Keratinocyte (primary cell): ENCODE measurements at regions not wholly inside any gene's neighbourhood (a gene's known extent, or its start where the extent isn't known, plus 50 kb on each side); places are given as distances from the start of the nearest gene placed in this dataset.

ENCODE experiments used
- DNase-seq: peaks from one replicate; pipeline ENCODE4 v3.0.0-alpha.2; 2011; ENCODE audit warnings: low read depth, missing footprints, low spot score
- FAIRE-seq: peaks from 2 replicates; lab custom pipeline; 2011; peaks lifted over from hg19 to GRCh38; lab: Jason Lieb, UNC
- H2AFZ ChIP-seq: 2 replicates; pipeline ENCODE4 v1.6.0; 2012; ENCODE audit warnings: low read length, control low read depth, inconsistent platforms; ENCODE audit not compliant: control insufficient read depth
- H3K27ac ChIP-seq: 2 replicates; pipeline ENCODE4 v1.5.1; 2011; ENCODE audit warnings: low read length; ENCODE audit not compliant: control insufficient read depth, insufficient read depth
- H3K27me3 ChIP-seq: 3 replicates; pipeline ENCODE4 v1.6.0; 2011; ENCODE audit warnings: low read length; ENCODE audit not compliant: control insufficient read depth, insufficient read depth; ENCODE audit errors: extremely low read depth
- H3K36me3 ChIP-seq, 2 experiments: 2 replicates in 1 of 2; 3 replicates in 1 of 2; pipeline ENCODE4 v1.5.1; 2011; ENCODE audit warnings: low read length in 2 of 2, mild to moderate bottlenecking in 1 of 2; ENCODE audit not compliant: control insufficient read depth in 2 of 2, insufficient read depth in 2 of 2; ENCODE audit errors: extremely low read depth in 1 of 2
- H3K4me1 ChIP-seq: 3 replicates; pipeline ENCODE4 v1.5.1; 2011; ENCODE audit warnings: low read length; ENCODE audit not compliant: control insufficient read depth, insufficient read depth; ENCODE audit errors: extremely low read depth
- H3K4me2 ChIP-seq: 3 replicates; pipeline ENCODE4 v1.6.0; 2011; ENCODE audit warnings: low read depth, low read length; ENCODE audit not compliant: control insufficient read depth, insufficient read depth; ENCODE audit errors: extremely low read depth
- H3K4me3 ChIP-seq, 3 experiments: fragments of 200-600 bp in 1 of 3; sonication (generic) in 1 of 3; 2 replicates in 2 of 3; 3 replicates in 1 of 3; pipeline ENCODE4 v1.5.1; 2011 to 2016; ENCODE audit warnings: low read length in 3 of 3, mild to moderate bottlenecking in 3 of 3, control low read depth in 2 of 3, inconsistent platforms in 1 of 3, low read depth in 1 of 3, mixed read lengths in 1 of 3, mixed run types in 1 of 3, moderate library complexity in 1 of 3; ENCODE audit not compliant: control insufficient read depth in 2 of 3, insufficient read depth in 2 of 3; ENCODE audit errors: extremely low read depth in 1 of 3
- H3K79me2 ChIP-seq: 2 replicates; pipeline ENCODE4 v1.6.0; 2012; ENCODE audit warnings: low read length; ENCODE audit not compliant: control insufficient read depth, insufficient read depth
- H3K9ac ChIP-seq: 3 replicates; pipeline ENCODE4 v1.6.0; 2011; ENCODE audit warnings: low read length; ENCODE audit not compliant: control insufficient read depth, insufficient read depth; ENCODE audit errors: extremely low read depth
- H3K9me1 ChIP-seq: 3 replicates; pipeline ENCODE4 v1.6.0; 2011; ENCODE audit warnings: low read length; ENCODE audit not compliant: control insufficient read depth, insufficient read depth; ENCODE audit errors: extremely low read depth
- H3K9me3 ChIP-seq: 2 replicates; pipeline ENCODE4 v1.5.1; 2012; ENCODE audit warnings: low read depth, low read length; ENCODE audit not compliant: control insufficient read depth
- H4K20me1 ChIP-seq: 3 replicates; pipeline ENCODE4 v1.6.0; 2011; ENCODE audit warnings: low read length; ENCODE audit not compliant: control insufficient read depth, insufficient read depth; ENCODE audit errors: extremely low read depth
- CTCF ChIP-seq, 3 experiments: IDR thresholded peaks in 1 of 3; conservative IDR thresholded peaks in 1 of 3; optimal IDR thresholded peaks in 1 of 3; 2 replicates in 2 of 3; 3 replicates in 1 of 3; pipeline versions ENCODE3 to v1.5.1; 2011; ENCODE audit warnings: low read length in 3 of 3, mild to moderate bottlenecking in 3 of 3, moderate library complexity in 2 of 3, control low read depth in 1 of 3, inconsistent platforms in 1 of 3; ENCODE audit not compliant: insufficient read depth in 2 of 3; ENCODE audit errors: extremely low read depth in 1 of 3
- EZH2 ChIP-seq: IDR thresholded peaks from one replicate; pipeline ENCODE4 v1.6.1; 2012; ENCODE audit warnings: inconsistent platforms, mild to moderate bottlenecking, low read length, moderate library complexity
- dilution Hi-C: fragments of 300-500 bp; cut with MboI; formaldehyde crosslinking; loops from one replicate; pipeline ENCODE4 v1.7.0; 2020; ENCODE audit warnings: low sequenced_read_pairs; ENCODE audit not compliant: extremely low pct_ligation_motif_present

GRCh38 chr15:87142096-87142495 is 1062.4 kb downstream of the AGBL1 start:
- dilution Hi-C loops, result no loop called here
- no peak overlapping the region for H3K27ac ChIP-seq
- H3K4me1 ChIP-seq, result no peaks in the 10 kb centered on the region
- no peaks in the 10 kb centered on the region for H3K27me3 ChIP-seq
- H3K79me2 ChIP-seq, result no peaks in the 10 kb centered on the region
- H3K4me3 ChIP-seq, result no peak overlapping the region
- no peaks in the 10 kb centered on the region for H4K20me1 ChIP-seq
- no peaks in the 10 kb centered on the region for H3K36me3 ChIP-seq
- H3K9me1 ChIP-seq, result no peaks in the 10 kb centered on the region
- H3K4me2 ChIP-seq, result no peak overlapping the region
- H3K9me3 ChIP-seq, result peaks cover 2% of the 10 kb centered on the region
- no peak overlapping the region for H3K9ac ChIP-seq
- no peak for TF ChIP-seq CTCF (optimal IDR thresholded peaks at IDR 0.05 in 1 of 3, IDR thresholded peaks at IDR 0.05 in 1 of 3, conservative IDR thresholded peaks at IDR 0.05 in 1 of 3; ENCODE audit: extremely low read depth in 1 of 3, insufficient read depth in 2 of 3, low read length in 3 of 3)
- TF ChIP-seq EZH2, result no peak
- DNase-seq (no peak), FAIRE-seq (no peak)
- no peak overlapping the region for H2AFZ ChIP-seq

GRCh38 chr15:87135109-87135508 is 1055.4 kb downstream of the AGBL1 start:
- FAIRE-seq, result no peak

More at GRCh38 chr15:87135109-87135508, 1055.4 kb downstream of the AGBL1 start:
- no peaks in the 10 kb centered on the region for H3K9me3 ChIP-seq
- H3K27me3 ChIP-seq, result no peaks in the 10 kb centered on the region
- no peak overlapping the region for H2AFZ ChIP-seq
- no peak overlapping the region for H3K27ac ChIP-seq
- TF ChIP-seq EZH2 (no peak), CTCF (optimal IDR thresholded peaks at IDR 0.05 in 1 of 3, IDR thresholded peaks at IDR 0.05 in 1 of 3, conservative IDR thresholded peaks at IDR 0.05 in 1 of 3; ENCODE audit: extremely low read depth in 1 of 3, insufficient read depth in 2 of 3, low read length in 3 of 3) (no peak)
- no peak for DNase-seq
- H3K4me2 ChIP-seq, result no peak overlapping the region
- H3K9ac ChIP-seq, result no peak overlapping the region
- H3K79me2 ChIP-seq, result no peaks in the 10 kb centered on the region
- H4K20me1 ChIP-seq, result no peaks in the 10 kb centered on the region
- H3K9me1 ChIP-seq, result no peaks in the 10 kb centered on the region
- dilution Hi-C loops, result no loop called here
- no peak overlapping the region for H3K4me3 ChIP-seq
- no peaks in the 10 kb centered on the region for H3K4me1 ChIP-seq
- H3K36me3 ChIP-seq, result no peaks in the 10 kb centered on the region
